Activated naive CD8-positive, alpha-beta T cell treated with anti-CD3 and anti-CD28 coated beads, Interleukin-2, amount 10 ng/mL, durations not matched to agents 7 days and 5 days (primary cell): ENCODE measurements at regions not wholly inside any gene's neighbourhood (a gene's known extent, or its start where the extent isn't known, plus 50 kb on each side); places are given as distances from the start of the nearest gene placed in this dataset.
"Not testable (repeated sequence)": the region's sequence is repeated elsewhere in the genome, so short reads cannot be mapped to it uniquely, and the experiment has no call there.

Source experiments
- ATAC-seq: fragments of 150-1000 bp; cut with Tn5 transposase; one replicate; pipeline ENCODE4 v1.10.0; 2021; ENCODE audit warnings: low read depth, moderate library complexity
- POLR2A ChIA-PET: fragments of 350-600 bp; sonication (Branson Sonifier 250); formaldehyde crosslinking; loops from one replicate; lab custom pipeline; 2021; ENCODE audit warnings: antibody characterized with exemption; lab: Charles Lee
- DNase-seq: peaks from one replicate; pipeline ENCODE4 v3.0.0; 2021
- H3K27ac Mint-ChIP-seq: one replicate; pipeline ENCODE4 v1.8.0; 2022; ENCODE audit warnings: mild to moderate bottlenecking, mixed read lengths
- H3K27me3 Mint-ChIP-seq: one replicate; pipeline ENCODE4 v1.8.0; 2022; ENCODE audit warnings: mild to moderate bottlenecking, moderate library complexity, mixed read lengths
- H3K36me3 Mint-ChIP-seq: one replicate; pipeline ENCODE4 v1.8.0; 2021; ENCODE audit warnings: mild to moderate bottlenecking, mixed read lengths
- H3K4me1 Mint-ChIP-seq: one replicate; pipeline ENCODE4 v1.8.0; 2021; ENCODE audit warnings: mixed read lengths
- H3K4me3 Mint-ChIP-seq: one replicate; pipeline ENCODE4 v1.8.0; 2022; ENCODE audit warnings: mild to moderate bottlenecking, moderate library complexity, mixed read lengths
- H3K9me3 Mint-ChIP-seq: one replicate; pipeline ENCODE4 v1.8.0; 2021; ENCODE audit warnings: mixed read lengths

- no peaks in the 10 kb centered on the region for H3K4me1 Mint-ChIP-seq
These were observed 74.4 kb upstream of the PDZD8 start for GRCh38 chr10:117449636-117450035.

GRCh38 chr10:117448802-117449201, 73.6 kb upstream of the PDZD8 start:
- Mint-ChIP-seq H3K36me3 (no peaks in the 10 kb centered on the region), H3K9me3 (peaks cover 23% of the 10 kb centered on the region), H3K4me3 (no peak overlapping the region), H3K27ac (no peak overlapping the region), H3K4me1 (no peaks in the 10 kb centered on the region), H3K27me3 (peaks cover 2% of the 10 kb centered on the region)
- ATAC-seq (no peak), DNase-seq (no peak)
- POLR2A ChIA-PET: no interaction called here

More at GRCh38 chr10:117449636-117450035, 74.4 kb upstream of the PDZD8 start:
- H3K27me3 Mint-ChIP-seq: peaks cover 6% of the 10 kb centered on the region
- peaks cover 23% of the 10 kb centered on the region for H3K9me3 Mint-ChIP-seq
- H3K27ac Mint-ChIP-seq: no peak overlapping the region
- DNase-seq: no peak
- no peak overlapping the region for H3K4me3 Mint-ChIP-seq
- POLR2A ChIA-PET: no interaction called here
- no peaks in the 10 kb centered on the region for H3K36me3 Mint-ChIP-seq
- no peak for ATAC-seq

- Mint-ChIP-seq H3K4me3 (no peak overlapping the region), H3K4me1 (no peaks in the 10 kb centered on the region), H3K36me3 (no peaks in the 10 kb centered on the region), H3K27ac (no peak overlapping the region), H3K9me3 (peaks cover 24% of the 10 kb centered on the region), H3K27me3 (peaks cover 3% of the 10 kb centered on the region)
- POLR2A ChIA-PET: no interaction called here
- DNase-seq (no peak), ATAC-seq (no peak)
These were observed 70.8 kb upstream of the PDZD8 start for GRCh38 chr10:117445992-117446391.

GRCh38 chr10:117444497-117445040, 69.3 kb upstream of the PDZD8 start:
- POLR2A ChIA-PET: no interaction called here
- H3K27ac Mint-ChIP-seq: no peak overlapping the region
- H3K9me3 Mint-ChIP-seq: peaks cover 24% of the 10 kb centered on the region
- no peaks in the 10 kb centered on the region for H3K36me3 Mint-ChIP-seq
- peaks cover 6% of the 10 kb centered on the region for H3K27me3 Mint-ChIP-seq
- no peak overlapping the region for H3K4me3 Mint-ChIP-seq
- no peak for ATAC-seq
- no peaks in the 10 kb centered on the region for H3K4me1 Mint-ChIP-seq
- no peak for DNase-seq

- POLR2A ChIA-PET: no interaction called here
- H3K9me3 Mint-ChIP-seq: peaks cover 23% of the 10 kb centered on the region
- no peaks in the 10 kb centered on the region for H3K4me1 Mint-ChIP-seq
- H3K36me3 Mint-ChIP-seq: no peaks in the 10 kb centered on the region
- no peak for ATAC-seq
- H3K27ac Mint-ChIP-seq: no peak overlapping the region
- no peak for DNase-seq
- H3K4me3 Mint-ChIP-seq: no peak overlapping the region
- H3K27me3 Mint-ChIP-seq: peaks cover 6% of the 10 kb centered on the region
These were observed 68.4 kb upstream of the PDZD8 start for GRCh38 chr10:117443686-117444041.

GRCh38 chr10:117442944-117443685, 67.9 kb upstream of the PDZD8 start:
- DNase-seq (peak; percentile 56), ATAC-seq (no peak)
- Mint-ChIP-seq H3K4me1 (no peaks in the 10 kb centered on the region), H3K36me3 (no peaks in the 10 kb centered on the region), H3K9me3 (peaks cover 19% of the 10 kb centered on the region), H3K27me3 (peaks cover 6% of the 10 kb centered on the region), H3K27ac (no peak overlapping the region), H3K4me3 (no peak overlapping the region)
- POLR2A ChIA-PET: no interaction called here

- no peaks in the 10 kb centered on the region for H3K4me1 Mint-ChIP-seq
- no peak overlapping the region for H3K4me3 Mint-ChIP-seq
- no peak for DNase-seq
- POLR2A ChIA-PET: no interaction called here
- H3K36me3 Mint-ChIP-seq: no peaks in the 10 kb centered on the region
- peaks cover 6% of the 10 kb centered on the region for H3K27me3 Mint-ChIP-seq
- peaks cover 19% of the 10 kb centered on the region for H3K9me3 Mint-ChIP-seq
- ATAC-seq: no peak
- no peak overlapping the region for H3K27ac Mint-ChIP-seq
These were observed 67.3 kb upstream of the PDZD8 start for GRCh38 chr10:117442521-117442920.

- Mint-ChIP-seq H3K27ac (no peak overlapping the region), H3K4me3 (no peak overlapping the region), H3K9me3 (peaks cover 17% of the 10 kb centered on the region), H3K36me3 (no peaks in the 10 kb centered on the region), H3K4me1 (no peaks in the 10 kb centered on the region), H3K27me3 (peaks cover 4% of the 10 kb centered on the region)
- POLR2A ChIA-PET: no interaction called here
- DNase-seq (no peak), ATAC-seq (no peak)
These were observed 66.7 kb upstream of the PDZD8 start for GRCh38 chr10:117441812-117442443.

GRCh38 chr10:117441361-117441760, 66.1 kb upstream of the PDZD8 start:
- Mint-ChIP-seq H3K27ac (no peak overlapping the region), H3K9me3 (peaks cover 16% of the 10 kb centered on the region), H3K4me1 (no peaks in the 10 kb centered on the region), H3K27me3 (peaks cover 4% of the 10 kb centered on the region), H3K36me3 (no peaks in the 10 kb centered on the region), H3K4me3 (no peak overlapping the region)
- POLR2A ChIA-PET: no interaction called here
- DNase-seq (no peak), ATAC-seq (no peak)

GRCh38 chr10:117439243-117439912, 64.1 kb upstream of the PDZD8 start:
- ATAC-seq: no peak
- Mint-ChIP-seq H3K27ac (no peak overlapping the region), H3K27me3 (peaks cover 4% of the 10 kb centered on the region), H3K9me3 (peaks cover 3% of the 10 kb centered on the region), H3K4me1 (no peaks in the 10 kb centered on the region), H3K36me3 (no peaks in the 10 kb centered on the region), H3K4me3 (no peak overlapping the region)
- no peak for DNase-seq
- POLR2A ChIA-PET: no interaction called here

GRCh38 chr10:117432866-117433265, 57.6 kb upstream of the PDZD8 start:
- H3K9me3 Mint-ChIP-seq: no peaks in the 10 kb centered on the region
- H3K27me3 Mint-ChIP-seq: peaks cover 6% of the 10 kb centered on the region
- H3K4me1 Mint-ChIP-seq: no peaks in the 10 kb centered on the region
- H3K27ac Mint-ChIP-seq: no peak overlapping the region
- H3K36me3 Mint-ChIP-seq: no peaks in the 10 kb centered on the region
- no peak for DNase-seq
- no peak overlapping the region for H3K4me3 Mint-ChIP-seq
- no peak for ATAC-seq
- POLR2A ChIA-PET: no interaction called here

- Mint-ChIP-seq H3K4me1 (no peaks in the 10 kb centered on the region), H3K9me3 (no peaks in the 10 kb centered on the region), H3K36me3 (no peaks in the 10 kb centered on the region), H3K27ac (no peak overlapping the region), H3K4me3 (no peak overlapping the region), H3K27me3 (peaks cover 6% of the 10 kb centered on the region)
- POLR2A ChIA-PET: no interaction called here
- DNase-seq: no peak
- no peak for ATAC-seq
These were observed 55.9 kb upstream of the PDZD8 start for GRCh38 chr10:117431160-117431559.

GRCh38 chr10:117430535-117430934, 55.3 kb upstream of the PDZD8 start:
- H3K27ac Mint-ChIP-seq, H3K27me3 Mint-ChIP-seq, DNase-seq, ATAC-seq, H3K4me1 Mint-ChIP-seq, POLR2A ChIA-PET, H3K9me3 Mint-ChIP-seq, H3K4me3 Mint-ChIP-seq, H3K36me3 Mint-ChIP-seq: not testable (repeated sequence)
